HG03175 (cell line): ENCODE measurements at regions not wholly inside any gene's neighbourhood (a gene's known extent, or its start where the extent isn't known, plus 50 kb on each side); places are given as distances from the start of the nearest gene placed in this dataset.
"Not testable (repeated sequence)": the region's sequence is repeated elsewhere in the genome, so short reads cannot be mapped to it uniquely, and the experiment has no call there.

Experiments
- ATAC-seq: cut with Tn5 transposase; IDR thresholded peaks from one replicate; pipeline ENCODE4 v1.9.1; 2021; ENCODE audit warnings: mild to moderate bottlenecking, moderate library complexity; ENCODE audit not compliant: unreplicated experiment

DNA sequence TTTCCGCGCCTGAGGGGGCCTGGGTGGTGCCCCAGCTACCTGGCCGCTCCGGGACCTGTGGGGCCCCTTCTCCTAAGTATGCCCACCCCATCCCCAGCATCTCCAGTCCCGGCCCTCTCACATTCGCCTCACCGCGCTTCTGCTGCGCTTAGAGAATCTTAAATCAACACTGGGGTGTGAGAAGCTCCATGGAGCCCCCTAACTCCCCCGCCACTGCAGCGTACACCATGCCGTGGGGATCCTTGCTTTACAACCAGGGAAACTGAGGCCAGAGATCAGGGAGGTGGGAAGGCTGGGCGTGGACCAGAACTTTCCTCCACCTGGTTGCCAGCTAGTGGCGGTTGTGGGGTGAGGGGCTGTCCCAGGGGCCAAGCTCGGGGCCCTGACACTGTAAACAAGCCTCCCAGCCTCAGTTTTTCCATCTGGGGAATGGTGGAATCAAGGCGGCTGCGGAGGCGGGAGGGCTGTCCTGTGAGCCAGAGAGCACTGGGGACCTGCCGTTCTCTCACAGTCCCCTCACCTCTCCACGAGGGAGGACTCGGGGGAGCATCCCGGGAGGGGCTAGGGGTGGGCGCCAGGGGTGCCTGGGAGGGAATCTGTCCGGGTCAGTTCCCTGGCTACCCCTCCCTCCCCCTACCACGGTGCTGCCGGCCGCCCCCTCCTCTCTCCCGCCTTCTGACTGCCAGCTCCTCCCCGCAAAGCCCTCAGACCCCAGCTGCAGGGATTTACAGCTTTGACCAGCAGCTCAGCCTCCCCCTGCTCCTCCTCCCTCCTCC is 161.2 kb downstream of the C9orf50 start:
- no peak for ATAC-seq

GRCh38 chr9:129458663-129459546 is 162.0 kb downstream of the C9orf50 start:
- ATAC-seq: no peak

DNA sequence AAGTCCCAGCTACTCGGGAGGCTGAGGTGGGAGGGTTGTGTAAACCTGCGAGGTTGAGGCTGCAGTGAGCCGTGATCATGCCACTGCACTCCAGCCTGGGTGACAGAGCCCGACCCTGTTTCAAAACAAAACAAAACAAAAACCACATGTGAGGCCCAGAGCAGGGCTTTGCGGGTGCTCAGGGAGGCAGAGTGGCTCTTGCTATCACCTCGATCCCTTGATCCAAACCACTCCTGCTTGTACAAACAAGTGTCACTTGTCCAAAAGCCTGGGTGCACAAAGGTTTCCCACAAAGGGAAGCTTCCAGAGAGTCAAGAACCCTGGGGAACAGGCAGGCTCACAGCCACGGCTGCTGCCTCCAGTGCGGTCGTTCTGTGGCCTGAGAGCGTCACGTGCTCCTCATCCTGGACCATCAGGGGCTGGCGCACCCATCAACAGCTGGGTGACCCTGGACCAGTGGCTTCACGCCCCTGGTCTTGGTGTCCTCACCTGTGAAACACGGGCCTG is 162.7 kb downstream of the C9orf50 start:
- ATAC-seq: peak; percentile 46

DNA sequence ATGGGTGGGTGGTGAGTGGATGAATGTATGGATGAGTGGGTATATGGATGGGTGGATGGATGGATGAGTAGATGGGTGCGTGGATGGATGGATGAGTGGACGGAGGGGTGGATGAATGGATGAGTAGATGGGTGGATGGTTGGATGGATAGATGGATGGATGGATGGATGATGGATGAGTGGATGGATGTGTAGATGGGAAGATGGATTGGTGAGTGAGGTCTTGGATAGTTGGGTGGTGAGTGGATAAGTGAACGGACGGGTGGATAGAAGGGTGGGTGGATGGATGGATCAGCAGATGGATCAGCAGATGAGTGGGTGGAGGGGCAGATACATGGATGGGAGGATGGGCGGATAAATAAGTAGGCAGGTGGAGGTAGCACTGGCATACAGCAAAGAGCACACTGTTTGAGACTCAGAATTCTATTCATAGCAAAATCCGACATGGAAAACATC is 163.5 kb downstream of the C9orf50 start:
- ATAC-seq: no peak

DNA sequence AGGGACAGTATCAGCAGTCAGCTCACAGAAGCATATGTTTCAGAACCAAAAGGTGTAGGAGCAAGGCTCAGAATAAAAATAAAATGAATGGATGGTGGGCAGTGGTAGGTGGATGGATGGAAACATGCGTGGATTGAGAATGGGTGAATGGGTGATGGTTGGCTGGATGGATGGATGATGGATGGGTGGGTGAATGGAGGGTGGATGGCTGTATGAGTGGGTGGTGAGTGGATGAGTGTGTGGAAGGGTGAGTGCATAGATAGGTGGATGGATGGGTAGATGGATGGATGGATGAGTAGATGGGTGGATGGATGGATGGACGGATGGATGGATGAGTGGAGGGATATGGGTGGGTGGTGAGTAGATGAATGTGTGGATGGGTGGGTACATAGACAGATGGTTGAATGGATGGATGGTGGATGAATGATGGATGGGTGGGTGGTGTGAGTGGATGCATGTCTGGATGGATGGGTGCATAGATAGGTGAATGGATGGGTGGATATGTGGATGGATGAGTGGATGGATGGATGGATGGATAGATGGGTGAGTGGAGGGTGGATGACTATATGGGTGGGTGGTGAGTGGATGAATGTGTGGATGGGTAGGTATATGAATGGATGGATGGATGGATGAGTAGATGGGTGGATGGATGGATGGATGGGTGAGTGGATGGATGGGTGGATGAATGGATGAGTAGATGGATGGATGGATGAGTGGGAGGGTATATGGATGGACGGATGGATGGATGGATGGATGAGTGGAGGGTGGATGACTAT is 164.2 kb downstream of the C9orf50 start:
- ATAC-seq: no peak

GRCh38 chr9:129455151-129455995 is 165.5 kb downstream of the C9orf50 start:
- no peak for ATAC-seq

DNA sequence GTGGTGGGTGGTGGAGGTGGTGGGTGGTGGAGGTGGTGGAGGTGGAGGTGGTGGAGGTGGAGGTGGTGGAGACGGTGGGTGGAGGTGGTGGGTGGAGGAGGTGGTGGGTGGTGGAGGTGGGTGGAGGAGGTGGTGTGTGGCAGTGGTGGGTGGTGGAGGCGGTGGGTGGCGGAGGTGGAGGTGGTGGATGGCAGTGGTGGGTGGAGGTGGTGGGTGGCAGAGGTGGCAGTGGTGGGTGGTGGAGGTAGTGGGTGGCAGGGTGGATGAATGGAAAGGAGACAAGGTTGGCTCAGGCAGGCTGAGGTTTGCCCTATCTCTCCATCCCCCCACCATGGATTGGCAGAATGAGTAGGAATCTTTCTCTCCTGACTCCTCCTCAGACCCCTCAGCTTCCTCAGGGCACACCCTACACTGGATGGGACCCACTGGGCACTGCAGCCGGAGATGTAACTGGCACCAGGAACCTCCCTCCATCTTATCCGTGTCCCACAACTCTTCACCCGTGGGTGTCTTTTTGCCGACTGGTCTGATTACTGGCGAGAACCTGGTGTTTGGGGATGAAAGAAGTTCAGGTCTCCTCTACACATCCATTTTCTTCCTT is 166.3 kb downstream of the C9orf50 start:
- ATAC-seq: no peak

DNA sequence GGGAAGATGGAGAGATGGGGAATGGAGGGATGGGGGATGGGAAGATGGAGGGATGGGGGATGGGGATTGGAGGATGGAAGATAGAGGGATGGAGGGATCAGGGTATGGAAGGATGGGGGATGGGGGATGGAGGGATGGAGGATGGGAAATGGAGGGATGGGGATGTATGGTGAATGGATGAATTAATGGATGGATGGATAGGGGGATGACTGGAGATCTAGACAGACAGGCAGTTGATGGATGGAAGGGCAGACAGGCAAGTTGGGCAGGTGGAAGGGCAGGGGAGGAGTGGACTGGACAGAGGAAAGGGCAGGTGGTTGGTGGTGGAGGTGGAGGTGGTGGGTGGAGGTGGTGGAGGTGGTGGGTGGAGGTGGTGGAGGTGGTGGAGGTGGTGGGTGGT is 167.2 kb downstream of the C9orf50 start:
- ATAC-seq: no peak

- no peak for ATAC-seq
These were observed 169.2 kb downstream of the C9orf50 start for GRCh38 chr9:129451669-129452068.

DNA sequence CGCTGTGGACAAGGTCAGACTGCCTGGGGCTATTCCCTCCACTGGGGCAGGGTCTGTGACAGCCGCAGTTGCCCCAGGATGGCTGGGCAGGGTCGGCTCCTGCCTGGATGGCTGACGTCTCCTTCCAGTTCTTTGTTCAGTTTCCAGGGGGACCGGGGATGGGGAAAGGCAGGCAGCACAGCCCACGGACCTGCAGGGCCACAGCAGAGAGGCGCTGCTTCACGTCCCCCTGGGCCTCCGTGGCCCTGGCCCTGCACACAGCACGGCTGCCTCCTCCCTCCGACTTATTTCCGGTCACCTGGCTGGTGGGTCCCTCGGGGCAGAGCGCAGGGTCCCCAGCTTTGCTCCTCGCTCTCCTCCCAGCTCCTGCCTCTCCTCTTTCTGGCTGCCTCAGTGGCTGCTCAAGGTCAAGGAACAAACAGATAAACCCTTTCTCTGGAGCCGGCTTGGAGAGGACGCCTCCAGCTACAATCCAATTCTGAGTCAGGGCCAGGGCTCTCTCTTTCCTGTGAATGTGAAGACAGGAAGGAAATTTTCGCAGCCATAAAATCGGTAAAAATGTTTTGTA is 169.7 kb downstream of the C9orf50 start:
- no peak for ATAC-seq

DNA sequence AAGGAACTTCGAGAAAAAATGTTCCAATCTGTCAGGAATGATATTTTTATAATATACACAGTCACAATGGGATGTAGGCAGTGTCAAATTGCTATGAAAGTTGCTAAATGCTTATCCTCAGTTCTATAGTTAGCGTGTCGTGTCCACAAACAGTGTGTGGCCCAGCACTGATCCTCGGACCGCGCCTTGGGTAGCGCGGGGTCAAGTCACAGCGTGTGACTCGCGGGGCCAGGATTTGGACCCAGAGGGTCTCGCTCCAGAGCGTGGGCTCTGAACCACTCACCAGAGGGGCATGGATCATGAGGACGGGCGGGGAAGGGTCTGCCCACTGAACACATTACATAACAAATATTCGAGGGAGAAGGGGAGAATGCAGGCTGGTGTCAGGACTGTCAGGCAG is 171.8 kb downstream of the C9orf50 start:
- no peak for ATAC-seq

DNA sequence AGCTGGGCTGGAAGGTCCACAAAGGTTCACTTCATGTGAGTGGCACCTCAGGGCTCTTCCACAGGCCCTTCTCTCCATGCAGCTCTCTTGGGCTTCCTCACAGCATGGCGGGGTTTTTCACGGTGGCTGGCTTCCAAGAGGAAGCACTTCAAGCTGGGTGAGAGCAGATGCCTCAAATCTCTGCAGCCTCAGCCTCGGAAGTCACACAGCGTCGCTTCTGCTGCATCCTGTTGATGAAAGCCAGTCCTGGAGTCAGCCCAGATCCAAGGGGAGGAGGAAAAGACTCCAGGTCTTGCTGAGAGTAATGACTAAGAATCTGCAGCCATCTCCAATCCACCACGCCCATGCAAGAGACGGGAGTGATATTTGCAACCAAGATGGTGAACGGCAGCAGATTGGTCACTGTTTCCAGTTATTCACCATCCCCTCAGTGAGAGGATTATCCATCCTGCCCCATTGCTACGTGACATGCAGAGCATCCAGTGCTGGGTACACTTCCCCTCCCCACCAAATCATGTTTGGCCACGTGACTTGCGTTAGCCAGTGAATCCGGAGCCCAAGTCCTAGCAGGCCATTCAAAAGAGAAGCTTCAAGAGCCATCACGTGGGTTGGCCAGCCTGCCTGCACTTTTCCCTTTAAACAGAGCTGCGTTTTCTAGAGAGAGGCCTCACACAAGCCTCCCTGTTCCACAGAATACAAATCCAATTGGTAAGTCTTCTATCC is 173.9 kb downstream of the C9orf50 start:
- ATAC-seq: no peak

DNA sequence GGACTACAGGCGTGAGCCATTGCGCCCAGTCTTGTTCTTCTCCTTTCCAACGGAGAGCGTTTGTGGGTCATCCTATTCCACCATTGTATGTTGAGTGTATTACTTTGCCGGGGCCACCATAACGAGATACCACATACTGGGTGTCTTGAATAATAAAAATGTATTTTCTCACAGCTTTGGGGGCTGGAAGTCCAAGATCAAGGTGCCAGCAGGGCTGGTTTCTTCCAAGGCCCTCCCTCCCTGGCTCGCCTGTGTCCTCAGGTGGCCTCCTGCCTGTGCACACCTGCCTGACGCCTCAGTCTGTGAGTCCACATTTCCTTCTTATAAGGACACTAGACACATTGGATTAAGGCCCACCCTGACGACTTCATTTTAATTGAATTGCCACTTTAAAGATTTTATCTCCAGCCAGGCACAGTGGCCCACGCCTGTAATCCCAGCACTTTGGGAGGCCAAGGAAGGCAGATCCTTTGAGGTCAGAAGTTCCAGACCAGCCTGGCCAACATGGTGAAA is 175.1 kb downstream of the C9orf50 start:
- no peak for ATAC-seq

DNA sequence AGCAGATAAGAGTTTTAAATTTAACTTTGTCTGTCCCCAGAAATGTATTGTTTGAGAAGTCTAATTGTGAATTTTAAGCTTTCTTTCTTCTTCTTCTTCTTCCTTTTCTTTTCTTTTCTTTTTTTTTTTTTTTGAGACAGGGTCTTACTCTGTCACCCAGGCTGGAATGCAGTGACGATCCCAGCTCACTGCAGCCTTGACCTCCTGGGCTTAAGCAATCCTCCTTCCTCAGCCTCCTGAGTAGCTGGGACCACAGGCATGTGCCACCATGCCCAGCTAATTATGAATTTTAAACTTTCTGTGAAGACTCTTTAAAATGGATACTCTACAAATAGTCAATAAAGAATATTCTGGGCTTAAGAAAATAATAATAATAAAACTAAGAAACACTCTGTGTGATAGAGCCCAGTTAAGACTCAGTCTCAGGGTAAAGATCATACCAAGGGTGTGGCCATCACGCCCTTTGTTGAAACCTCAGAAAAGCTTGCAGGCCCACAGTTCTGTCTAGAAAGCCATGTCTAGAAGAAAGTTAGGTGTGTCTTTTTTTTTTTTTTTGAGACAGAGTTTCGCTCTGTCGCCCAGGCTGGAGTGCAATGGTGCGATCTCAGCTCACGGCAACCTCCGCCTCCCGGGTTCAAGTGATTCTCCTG is 177.3 kb downstream of the C9orf50 start:
- not testable (repeated sequence) for ATAC-seq

GRCh38 chr9:129442803-129443511 is 177.9 kb downstream of the C9orf50 start:
- ATAC-seq: no peak

GRCh38 chr9:129441852-129442251 is 179.0 kb downstream of the C9orf50 start:
- no peak for ATAC-seq

GRCh38 chr9:129440435-129441186 is 180.3 kb downstream of the C9orf50 start:
- no peak for ATAC-seq
